PC-9 (cell line): ENCODE measurements at regions not wholly inside any gene's neighbourhood (a gene's known extent, or its start where the extent isn't known, plus 50 kb on each side); places are given as distances from the start of the nearest gene placed in this dataset.

Experiments
- EZH2 ChIP-seq: fragments of 200-600 bp; sonication (generic); IDR thresholded peaks from 2 replicates; pipeline ENCODE4 v1.8.0; 2017; ENCODE audit warnings: antibody characterized with exemption, low read depth
- TF ChIP-seq, protein P1 (sequence below): fragments of 200-600 bp; sonication (generic); conservative IDR thresholded peaks from 2 replicates; pipeline ENCODE4 v1.6.1; 2017; ENCODE audit warnings: mixed run types, antibody characterized with exemption, mild to moderate bottlenecking, moderate library complexity

DNA sequence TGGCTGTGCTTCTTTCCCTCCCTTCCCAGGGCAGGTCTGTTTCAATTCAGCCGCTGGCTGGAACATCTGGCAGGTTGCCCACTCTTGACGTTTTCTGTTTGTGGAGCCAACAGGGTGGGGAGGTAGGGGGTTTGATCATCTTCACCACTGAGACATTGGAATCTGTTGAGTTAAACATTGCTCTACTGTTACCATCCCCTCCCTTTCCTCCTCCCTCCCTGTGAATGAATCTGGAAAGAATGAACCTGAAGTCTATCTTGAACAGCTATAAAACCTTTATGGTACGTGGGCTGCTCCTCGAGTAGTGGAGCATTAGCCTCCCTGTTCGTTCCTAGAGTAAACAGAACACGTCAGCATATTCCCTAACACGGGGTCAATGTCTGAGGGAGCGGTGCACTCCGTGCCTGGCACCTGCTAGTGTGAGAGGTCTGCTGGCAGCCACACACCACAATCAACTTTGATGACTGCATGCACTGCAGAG, 249.9 kb upstream of the RBBP8 start:
- TF ChIP-seq, protein P1, sequence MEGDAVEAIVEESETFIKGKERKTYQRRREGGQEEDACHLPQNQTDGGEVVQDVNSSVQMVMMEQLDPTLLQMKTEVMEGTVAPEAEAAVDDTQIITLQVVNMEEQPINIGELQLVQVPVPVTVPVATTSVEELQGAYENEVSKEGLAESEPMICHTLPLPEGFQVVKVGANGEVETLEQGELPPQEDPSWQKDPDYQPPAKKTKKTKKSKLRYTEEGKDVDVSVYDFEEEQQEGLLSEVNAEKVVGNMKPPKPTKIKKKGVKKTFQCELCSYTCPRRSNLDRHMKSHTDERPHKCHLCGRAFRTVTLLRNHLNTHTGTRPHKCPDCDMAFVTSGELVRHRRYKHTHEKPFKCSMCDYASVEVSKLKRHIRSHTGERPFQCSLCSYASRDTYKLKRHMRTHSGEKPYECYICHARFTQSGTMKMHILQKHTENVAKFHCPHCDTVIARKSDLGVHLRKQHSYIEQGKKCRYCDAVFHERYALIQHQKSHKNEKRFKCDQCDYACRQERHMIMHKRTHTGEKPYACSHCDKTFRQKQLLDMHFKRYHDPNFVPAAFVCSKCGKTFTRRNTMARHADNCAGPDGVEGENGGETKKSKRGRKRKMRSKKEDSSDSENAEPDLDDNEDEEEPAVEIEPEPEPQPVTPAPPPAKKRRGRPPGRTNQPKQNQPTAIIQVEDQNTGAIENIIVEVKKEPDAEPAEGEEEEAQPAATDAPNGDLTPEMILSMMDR = no peak
- TF ChIP-seq EZH2 = no peak
